IMR-90 (cell line): ENCODE measurements at regions not wholly inside any gene's neighbourhood (a gene's known extent, or its start where the extent isn't known, plus 50 kb on each side); places are given as distances from the start of the nearest gene placed in this dataset.

Experiments used
- MAZ ChIP-seq: IDR thresholded peaks from 2 replicates; pipeline ENCODE4 v1.6.1; 2012; ENCODE audit warnings: low read depth, mild to moderate bottlenecking, low read length, improper control_type of control experiment, moderate library complexity, borderline replicate concordance
- POLR2A ChIP-seq: IDR thresholded peaks from 2 replicates; pipeline ENCODE4 v1.6.1; 2012; ENCODE audit warnings: mild to moderate bottlenecking, low read depth, low read length
- TF ChIP-seq, protein P1 (sequence below): conservative IDR thresholded peaks from 2 replicates; pipeline ENCODE4 v1.5.1; 2012; ENCODE audit warnings: mild to moderate bottlenecking, low read depth, low read length, improper control_type of control experiment
- TF ChIP-seq, protein P2 (sequence below): fragments of 150-350 bp; IDR thresholded peaks from 2 replicates; pipeline ENCODE4 v1.6.1; 2017; ENCODE audit warnings: mild to moderate bottlenecking, antibody characterized with exemption, low read length, low read depth

DNA sequence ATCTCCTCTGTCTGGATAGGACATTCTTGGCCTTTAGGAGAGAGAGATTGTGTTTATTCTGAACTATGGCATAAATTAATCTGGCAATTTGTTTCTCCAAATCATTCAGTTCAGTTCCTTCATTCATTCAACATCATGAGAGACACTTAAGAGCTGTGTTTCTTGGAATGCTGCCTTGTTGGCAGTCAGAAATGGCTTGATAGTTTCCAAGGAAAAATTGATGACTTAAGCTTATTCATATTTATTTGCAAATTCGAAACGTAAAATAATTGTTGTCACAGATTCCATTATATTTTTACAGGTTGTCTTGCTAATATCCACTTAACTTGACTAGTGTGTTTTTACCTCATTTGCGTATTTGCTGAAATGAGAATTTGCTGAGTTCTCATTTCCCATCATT lies 393.0 kb downstream of the C12orf75 start:
- TF ChIP-seq, protein P1, sequence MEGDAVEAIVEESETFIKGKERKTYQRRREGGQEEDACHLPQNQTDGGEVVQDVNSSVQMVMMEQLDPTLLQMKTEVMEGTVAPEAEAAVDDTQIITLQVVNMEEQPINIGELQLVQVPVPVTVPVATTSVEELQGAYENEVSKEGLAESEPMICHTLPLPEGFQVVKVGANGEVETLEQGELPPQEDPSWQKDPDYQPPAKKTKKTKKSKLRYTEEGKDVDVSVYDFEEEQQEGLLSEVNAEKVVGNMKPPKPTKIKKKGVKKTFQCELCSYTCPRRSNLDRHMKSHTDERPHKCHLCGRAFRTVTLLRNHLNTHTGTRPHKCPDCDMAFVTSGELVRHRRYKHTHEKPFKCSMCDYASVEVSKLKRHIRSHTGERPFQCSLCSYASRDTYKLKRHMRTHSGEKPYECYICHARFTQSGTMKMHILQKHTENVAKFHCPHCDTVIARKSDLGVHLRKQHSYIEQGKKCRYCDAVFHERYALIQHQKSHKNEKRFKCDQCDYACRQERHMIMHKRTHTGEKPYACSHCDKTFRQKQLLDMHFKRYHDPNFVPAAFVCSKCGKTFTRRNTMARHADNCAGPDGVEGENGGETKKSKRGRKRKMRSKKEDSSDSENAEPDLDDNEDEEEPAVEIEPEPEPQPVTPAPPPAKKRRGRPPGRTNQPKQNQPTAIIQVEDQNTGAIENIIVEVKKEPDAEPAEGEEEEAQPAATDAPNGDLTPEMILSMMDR = no peak
- no peak for TF ChIP-seq POLR2A
- TF ChIP-seq, protein P2, sequence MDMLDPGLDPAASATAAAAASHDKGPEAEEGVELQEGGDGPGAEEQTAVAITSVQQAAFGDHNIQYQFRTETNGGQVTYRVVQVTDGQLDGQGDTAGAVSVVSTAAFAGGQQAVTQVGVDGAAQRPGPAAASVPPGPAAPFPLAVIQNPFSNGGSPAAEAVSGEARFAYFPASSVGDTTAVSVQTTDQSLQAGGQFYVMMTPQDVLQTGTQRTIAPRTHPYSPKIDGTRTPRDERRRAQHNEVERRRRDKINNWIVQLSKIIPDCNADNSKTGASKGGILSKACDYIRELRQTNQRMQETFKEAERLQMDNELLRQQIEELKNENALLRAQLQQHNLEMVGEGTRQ = no peak
- no peak for TF ChIP-seq MAZ
